B cell (primary cell): ENCODE measurements at regions not wholly inside any gene's neighbourhood (a gene's known extent, or its start where the extent isn't known, plus 50 kb on each side); places are given as distances from the start of the nearest gene placed in this dataset.

Source experiments
- EZH2 ChIP-seq: IDR thresholded peaks from 2 replicates; pipeline ENCODE4 v1.6.1; 2012; ENCODE audit warnings: borderline replicate concordance, low read depth, mild to moderate bottlenecking, moderate library complexity, low read length; ENCODE audit not compliant: insufficient read depth, poor library complexity, severe bottlenecking
- TF ChIP-seq, protein P1 (sequence below): fragments of 200-600 bp; IDR thresholded peaks from one replicate; pipeline ENCODE4 v1.8.0; 2022; ENCODE audit warnings: antibody characterized with exemption, mild to moderate bottlenecking

GRCh38 chr3:102573483-102574028 is 138.7 kb downstream of the ZPLD1 start:
- TF ChIP-seq, protein P1, sequence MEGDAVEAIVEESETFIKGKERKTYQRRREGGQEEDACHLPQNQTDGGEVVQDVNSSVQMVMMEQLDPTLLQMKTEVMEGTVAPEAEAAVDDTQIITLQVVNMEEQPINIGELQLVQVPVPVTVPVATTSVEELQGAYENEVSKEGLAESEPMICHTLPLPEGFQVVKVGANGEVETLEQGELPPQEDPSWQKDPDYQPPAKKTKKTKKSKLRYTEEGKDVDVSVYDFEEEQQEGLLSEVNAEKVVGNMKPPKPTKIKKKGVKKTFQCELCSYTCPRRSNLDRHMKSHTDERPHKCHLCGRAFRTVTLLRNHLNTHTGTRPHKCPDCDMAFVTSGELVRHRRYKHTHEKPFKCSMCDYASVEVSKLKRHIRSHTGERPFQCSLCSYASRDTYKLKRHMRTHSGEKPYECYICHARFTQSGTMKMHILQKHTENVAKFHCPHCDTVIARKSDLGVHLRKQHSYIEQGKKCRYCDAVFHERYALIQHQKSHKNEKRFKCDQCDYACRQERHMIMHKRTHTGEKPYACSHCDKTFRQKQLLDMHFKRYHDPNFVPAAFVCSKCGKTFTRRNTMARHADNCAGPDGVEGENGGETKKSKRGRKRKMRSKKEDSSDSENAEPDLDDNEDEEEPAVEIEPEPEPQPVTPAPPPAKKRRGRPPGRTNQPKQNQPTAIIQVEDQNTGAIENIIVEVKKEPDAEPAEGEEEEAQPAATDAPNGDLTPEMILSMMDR: no peak
- TF ChIP-seq EZH2: no peak
